PFSK-1 (cell line): ENCODE measurements at regions not wholly inside any gene's neighbourhood (a gene's known extent, or its start where the extent isn't known, plus 50 kb on each side); places are given as distances from the start of the nearest gene placed in this dataset.

ENCODE experiments used
- FOXP2 ChIP-seq: optimal IDR thresholded peaks from 2 replicates; pipeline ENCODE3; 2011; ENCODE audit warnings: borderline replicate concordance, control low read depth, inconsistent platforms; ENCODE audit not compliant: insufficient read depth; ENCODE audit errors: extremely low read length, extremely low read depth
- POLR2AphosphoS5 ChIP-seq: IDR thresholded peaks from 2 replicates; pipeline ENCODE4 v1.6.1; 2012; ENCODE audit warnings: low read depth, mild to moderate bottlenecking, control low read depth, low read length, moderate library complexity
- REST ChIP-seq, 2 experiments: IDR thresholded peaks; 2 replicates each; pipeline versions ENCODE4 v1.6.1 to v1.8.0; 2011 to 2012; ENCODE audit warnings: low read depth in 2 of 2, low read length in 2 of 2, control low read depth in 1 of 2, inconsistent platforms in 1 of 2, mild to moderate bottlenecking in 1 of 2, moderate library complexity in 1 of 2; ENCODE audit not compliant: insufficient read depth in 1 of 2
- SIN3A ChIP-seq: IDR thresholded peaks from 2 replicates; pipeline ENCODE4 v1.6.1; 2012; ENCODE audit warnings: mild to moderate bottlenecking, low read length, moderate library complexity, borderline replicate concordance; ENCODE audit not compliant: insufficient read depth
- TAF1 ChIP-seq: IDR thresholded peaks from 2 replicates; pipeline ENCODE4 v1.6.1; 2012; ENCODE audit warnings: low read length, control low read depth, borderline replicate concordance; ENCODE audit not compliant: insufficient read depth

- TF ChIP-seq POLR2AphosphoS5: no peak
- TF ChIP-seq FOXP2: no peak
- no peak for TF ChIP-seq REST (IDR thresholded peaks at IDR 0.05; ENCODE audit: insufficient read depth in 1 of 2, low read depth in 2 of 2, low read length in 2 of 2)
- no peak for TF ChIP-seq SIN3A
- no peak for TF ChIP-seq TAF1
Measured at GRCh38 chr5:87029951-87030350, 237.7 kb upstream of the RASA1 start.

- TF ChIP-seq TAF1 (no peak), REST (IDR thresholded peaks at IDR 0.05; ENCODE audit: insufficient read depth in 1 of 2, low read depth in 2 of 2, low read length in 2 of 2) (no peak), FOXP2 (no peak), SIN3A (no peak), POLR2AphosphoS5 (no peak)
Measured at GRCh38 chr5:87030699-87031098, 237.0 kb upstream of the RASA1 start.

- TF ChIP-seq SIN3A: no peak
- no peak for TF ChIP-seq REST (IDR thresholded peaks at IDR 0.05; ENCODE audit: insufficient read depth in 1 of 2, low read depth in 2 of 2, low read length in 2 of 2)
- no peak for TF ChIP-seq FOXP2
- no peak for TF ChIP-seq TAF1
- TF ChIP-seq POLR2AphosphoS5: no peak
Measured at GRCh38 chr5:87034557-87034956, 233.1 kb upstream of the RASA1 start.

- no peak for TF ChIP-seq FOXP2
- no peak for TF ChIP-seq POLR2AphosphoS5
- TF ChIP-seq REST (IDR thresholded peaks at IDR 0.05; ENCODE audit: insufficient read depth in 1 of 2, low read depth in 2 of 2, low read length in 2 of 2): no peak
- TF ChIP-seq TAF1: no peak
- TF ChIP-seq SIN3A: no peak
Measured at GRCh38 chr5:87042554-87042953, 225.1 kb upstream of the RASA1 start.

- TF ChIP-seq POLR2AphosphoS5 (no peak), FOXP2 (no peak), TAF1 (no peak), SIN3A (no peak), REST (IDR thresholded peaks at IDR 0.05; ENCODE audit: insufficient read depth in 1 of 2, low read depth in 2 of 2, low read length in 2 of 2) (no peak)
Measured at GRCh38 chr5:87048156-87048555, 219.5 kb upstream of the RASA1 start.
